Left kidney (tissue), 1 donor: ENCODE measurements at regions not wholly inside any gene's neighbourhood (a gene's known extent, or its start where the extent isn't known, plus 50 kb on each side); places are given as distances from the start of the nearest gene placed in this dataset.
"Not testable (repeated sequence)": the region's sequence is repeated elsewhere in the genome, so short reads cannot be mapped to it uniquely, and the experiment has no call there.

Experiments
- DNase-seq: peaks from one replicate; pipeline ENCODE4 v3.0.0-alpha.2; 2013

GRCh38 chr6:15953152-15953880, 175.6 kb upstream of the MYLIP start:
- DNase-seq = peak; percentile 3

- no peak for DNase-seq
Observed at GRCh38 chr6:15952231-15953151, 176.4 kb upstream of the MYLIP start.

- no peak for DNase-seq
Observed at GRCh38 chr6:15950962-15951569, 177.8 kb upstream of the MYLIP start.

GRCh38 chr6:15949982-15950381, 178.9 kb upstream of the MYLIP start:
- no peak for DNase-seq

- peak; percentile 77 for DNase-seq
Observed at GRCh38 chr6:15948930-15949900, 179.7 kb upstream of the MYLIP start.

GRCh38 chr6:15947923-15948322, 181.0 kb upstream of the MYLIP start:
- DNase-seq = no peak

- DNase-seq = no peak
Observed at GRCh38 chr6:15947436-15947835, 181.4 kb upstream of the MYLIP start.

GRCh38 chr6:15946701-15947385, 182.0 kb upstream of the MYLIP start:
- no peak for DNase-seq

- DNase-seq = no peak
Observed at GRCh38 chr6:15945593-15946159, 183.2 kb upstream of the MYLIP start.

GRCh38 chr6:15943423-15943822, 185.5 kb upstream of the MYLIP start:
- no peak for DNase-seq

GRCh38 chr6:15941168-15941567, 187.7 kb upstream of the MYLIP start:
- DNase-seq = no peak

- DNase-seq = no peak
Observed at GRCh38 chr6:15938107-15938506, 190.8 kb upstream of the MYLIP start.

GRCh38 chr6:15937602-15938001, 191.3 kb upstream of the MYLIP start:
- no peak for DNase-seq

GRCh38 chr6:15936503-15936902, 192.4 kb upstream of the MYLIP start:
- no peak for DNase-seq

GRCh38 chr6:15935661-15936060, 193.2 kb upstream of the MYLIP start:
- no peak for DNase-seq

GRCh38 chr6:15931697-15932096, 197.2 kb upstream of the MYLIP start:
- not testable (repeated sequence) for DNase-seq

- DNase-seq = no peak
Observed at GRCh38 chr6:15930207-15930606, 198.7 kb upstream of the MYLIP start.

GRCh38 chr6:15929685-15930084, 199.2 kb upstream of the MYLIP start:
- DNase-seq = no peak

- no peak for DNase-seq
Observed at GRCh38 chr6:15927531-15928225, 201.2 kb upstream of the MYLIP start.

GRCh38 chr6:15926256-15926655, 202.6 kb upstream of the MYLIP start:
- no peak for DNase-seq
